DOHH2 (cell line): ENCODE measurements at regions not wholly inside any gene's neighbourhood (a gene's known extent, or its start where the extent isn't known, plus 50 kb on each side); places are given as distances from the start of the nearest gene placed in this dataset.

ENCODE experiments used
- EZH2phosphoT487 ChIP-seq: fragments of 200-600 bp; sonication (generic); IDR thresholded peaks from 2 replicates; pipeline ENCODE4 v1.6.1; 2017; ENCODE audit warnings: borderline replicate concordance, mild to moderate bottlenecking, antibody characterized with exemption, low read length, moderate library complexity, mixed read lengths
- TF ChIP-seq, protein P1 (sequence below): fragments of 200-600 bp; sonication (generic); IDR thresholded peaks from one replicate; pipeline ENCODE4 v1.5.1; 2014; ENCODE audit warnings: antibody characterized with exemption, mild to moderate bottlenecking, low read depth, low read length; ENCODE audit not compliant: poor library complexity, severe bottlenecking

DNA sequence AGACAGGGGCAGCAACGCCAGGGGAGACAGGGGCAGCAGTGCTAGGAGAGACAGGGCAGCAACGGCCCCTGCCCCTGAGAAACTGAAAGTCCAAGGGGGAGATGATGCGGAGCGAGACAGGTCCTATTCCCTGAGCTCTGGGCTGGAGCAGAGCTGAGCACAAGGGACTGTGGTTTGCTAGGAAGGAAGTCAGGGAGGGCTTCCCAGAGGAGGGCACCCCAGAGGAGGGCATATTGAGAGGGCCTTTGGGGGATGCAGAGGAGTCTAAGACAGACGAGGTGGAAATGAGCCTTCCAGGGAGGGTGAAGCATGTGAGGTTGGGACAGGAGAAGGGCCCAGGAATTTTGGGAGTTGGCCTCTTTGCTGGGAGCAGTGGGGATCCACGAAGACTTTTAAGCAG lies 52.1 kb upstream of the BEGAIN start:
- TF ChIP-seq, protein P1, sequence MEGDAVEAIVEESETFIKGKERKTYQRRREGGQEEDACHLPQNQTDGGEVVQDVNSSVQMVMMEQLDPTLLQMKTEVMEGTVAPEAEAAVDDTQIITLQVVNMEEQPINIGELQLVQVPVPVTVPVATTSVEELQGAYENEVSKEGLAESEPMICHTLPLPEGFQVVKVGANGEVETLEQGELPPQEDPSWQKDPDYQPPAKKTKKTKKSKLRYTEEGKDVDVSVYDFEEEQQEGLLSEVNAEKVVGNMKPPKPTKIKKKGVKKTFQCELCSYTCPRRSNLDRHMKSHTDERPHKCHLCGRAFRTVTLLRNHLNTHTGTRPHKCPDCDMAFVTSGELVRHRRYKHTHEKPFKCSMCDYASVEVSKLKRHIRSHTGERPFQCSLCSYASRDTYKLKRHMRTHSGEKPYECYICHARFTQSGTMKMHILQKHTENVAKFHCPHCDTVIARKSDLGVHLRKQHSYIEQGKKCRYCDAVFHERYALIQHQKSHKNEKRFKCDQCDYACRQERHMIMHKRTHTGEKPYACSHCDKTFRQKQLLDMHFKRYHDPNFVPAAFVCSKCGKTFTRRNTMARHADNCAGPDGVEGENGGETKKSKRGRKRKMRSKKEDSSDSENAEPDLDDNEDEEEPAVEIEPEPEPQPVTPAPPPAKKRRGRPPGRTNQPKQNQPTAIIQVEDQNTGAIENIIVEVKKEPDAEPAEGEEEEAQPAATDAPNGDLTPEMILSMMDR: no peak
- TF ChIP-seq EZH2phosphoT487: no peak
